GM21528 (cell line): ENCODE measurements at regions not wholly inside any gene's neighbourhood (a gene's known extent, or its start where the extent isn't known, plus 50 kb on each side); places are given as distances from the start of the nearest gene placed in this dataset.
A peak's percentile ranks its signal among the peaks of the same experiment; 100 is the strongest.

Experiments
- ATAC-seq: cut with Tn5 transposase; IDR thresholded peaks from one replicate; pipeline ENCODE4 v1.9.1; 2021; ENCODE audit warnings: mild to moderate bottlenecking, moderate library complexity; ENCODE audit not compliant: unreplicated experiment, low FRiP score

GRCh38 chr11:32161293-32161692 is 70.4 kb downstream of the RCN1 start:
- ATAC-seq: no peak

GRCh38 chr11:32162351-32162750 is 71.5 kb downstream of the RCN1 start:
- no peak for ATAC-seq

GRCh38 chr11:32162906-32163305 is 72.0 kb downstream of the RCN1 start:
- no peak for ATAC-seq

- ATAC-seq: no peak
These were observed 72.7 kb downstream of the RCN1 start for GRCh38 chr11:32163557-32163956.

GRCh38 chr11:32164836-32165235 is 74.0 kb downstream of the RCN1 start:
- ATAC-seq: no peak

- ATAC-seq: no peak
These were observed 78.0 kb downstream of the RCN1 start for GRCh38 chr11:32168924-32169323.

GRCh38 chr11:32171445-32171844 is 80.6 kb downstream of the RCN1 start:
- ATAC-seq: no peak

GRCh38 chr11:32172041-32172847 is 81.4 kb downstream of the RCN1 start:
- no peak for ATAC-seq

- ATAC-seq: no peak
These were observed 82.3 kb downstream of the RCN1 start for GRCh38 chr11:32172848-32173834.

- ATAC-seq: no peak
These were observed 83.1 kb downstream of the RCN1 start for GRCh38 chr11:32173977-32174376.

- ATAC-seq: peak; percentile 73
These were observed 85.5 kb downstream of the RCN1 start for GRCh38 chr11:32176223-32176934.

- ATAC-seq: no peak
These were observed 87.8 kb downstream of the RCN1 start for GRCh38 chr11:32178692-32179091.

- ATAC-seq: no peak
These were observed 92.6 kb downstream of the RCN1 start for GRCh38 chr11:32183512-32183911.

- peak; percentile 39 for ATAC-seq
These were observed 93.3 kb downstream of the RCN1 start for GRCh38 chr11:32184041-32184722.

GRCh38 chr11:32184723-32185376 is 94.0 kb downstream of the RCN1 start:
- peak; percentile 82 for ATAC-seq

- no peak for ATAC-seq
These were observed 95.2 kb downstream of the RCN1 start for GRCh38 chr11:32186118-32186517.

GRCh38 chr11:32187111-32187510 is 96.2 kb downstream of the RCN1 start:
- ATAC-seq: no peak

GRCh38 chr11:32188785-32189184 is 97.9 kb downstream of the RCN1 start:
- no peak for ATAC-seq

- no peak for ATAC-seq
These were observed 105.3 kb downstream of the RCN1 start for GRCh38 chr11:32196137-32196536.

GRCh38 chr11:32198053-32198452 is 107.2 kb downstream of the RCN1 start:
- ATAC-seq: no peak
